GM19238 (cell line): ENCODE measurements at regions not wholly inside any gene's neighbourhood (a gene's known extent, or its start where the extent isn't known, plus 50 kb on each side); places are given as distances from the start of the nearest gene placed in this dataset.
"Not testable (repeated sequence)": the region's sequence is repeated elsewhere in the genome, so short reads cannot be mapped to it uniquely, and the experiment has no call there.

Experiments used
- DNase-seq: peaks from one replicate; pipeline ENCODE4 v3.0.0; 2011; ENCODE audit warnings: low spot score; ENCODE audit not compliant: insufficient read length

DNA sequence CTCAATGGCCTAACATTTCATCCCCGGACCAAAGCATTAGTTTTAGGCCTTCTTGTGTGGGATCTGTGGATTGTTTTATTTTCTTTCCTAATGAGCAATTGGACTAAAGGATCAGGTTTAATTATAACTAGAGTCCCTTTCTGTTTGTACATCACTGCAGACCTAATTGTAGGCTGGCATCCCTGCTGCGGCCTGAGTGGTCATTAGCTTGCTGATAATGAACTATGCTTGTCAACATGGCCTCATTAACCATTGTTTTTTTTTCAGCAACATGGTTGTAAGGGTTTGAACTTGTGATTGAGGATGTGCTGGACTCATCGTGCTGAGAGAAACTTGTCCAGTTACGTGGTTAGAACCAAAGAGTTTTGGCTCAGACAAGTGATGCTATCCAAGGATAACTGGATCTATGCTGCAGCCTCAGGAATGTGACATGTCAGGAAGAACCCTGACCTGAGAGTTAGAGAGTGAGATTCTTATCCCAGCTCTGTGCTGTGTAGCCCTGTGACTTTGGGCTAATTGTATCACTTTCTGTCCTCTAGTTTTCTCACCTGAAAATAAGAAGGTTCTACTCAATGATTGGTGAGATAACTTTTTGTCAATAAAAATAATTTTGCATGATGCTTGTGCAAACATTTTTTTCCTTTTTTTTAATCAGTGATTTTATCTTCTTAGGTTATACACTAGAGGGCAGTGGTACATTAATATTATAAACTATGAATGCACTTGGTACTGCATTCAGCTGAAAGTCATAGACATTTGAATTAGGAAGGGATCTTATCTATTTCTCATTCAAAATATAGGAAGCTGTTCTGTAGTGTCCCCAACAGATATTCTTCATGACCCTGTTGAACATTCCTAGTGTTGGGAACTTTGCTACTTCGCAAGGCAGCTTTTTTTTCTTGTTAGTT lies 140.9 kb downstream of the RNF144B start:
- no peak for DNase-seq

GRCh38 chr6:18530201-18530600 lies 143.1 kb downstream of the RNF144B start:
- DNase-seq, result no peak

DNA sequence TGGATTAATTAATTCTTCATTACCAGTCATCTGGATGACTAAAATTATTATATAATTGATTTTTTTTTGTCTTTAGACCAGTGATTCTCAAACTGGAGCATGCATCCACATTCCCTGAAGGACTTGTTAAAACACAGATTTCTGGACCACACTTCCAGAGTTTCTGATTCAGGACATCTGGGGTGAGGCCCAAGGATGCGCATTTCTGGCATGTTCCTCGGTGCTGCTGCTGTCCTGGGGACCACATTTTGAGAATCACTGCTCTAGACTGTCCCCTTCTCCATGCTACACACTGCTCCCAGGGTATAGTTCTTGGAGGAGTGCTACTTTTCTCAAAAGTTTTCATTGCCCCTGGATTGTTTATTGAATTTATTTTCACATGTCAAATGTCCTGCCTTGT lies 145.0 kb downstream of the RNF144B start:
- no peak for DNase-seq

- no peak for DNase-seq
Observed at GRCh38 chr6:18533793-18534192, 146.6 kb downstream of the RNF144B start.

DNA sequence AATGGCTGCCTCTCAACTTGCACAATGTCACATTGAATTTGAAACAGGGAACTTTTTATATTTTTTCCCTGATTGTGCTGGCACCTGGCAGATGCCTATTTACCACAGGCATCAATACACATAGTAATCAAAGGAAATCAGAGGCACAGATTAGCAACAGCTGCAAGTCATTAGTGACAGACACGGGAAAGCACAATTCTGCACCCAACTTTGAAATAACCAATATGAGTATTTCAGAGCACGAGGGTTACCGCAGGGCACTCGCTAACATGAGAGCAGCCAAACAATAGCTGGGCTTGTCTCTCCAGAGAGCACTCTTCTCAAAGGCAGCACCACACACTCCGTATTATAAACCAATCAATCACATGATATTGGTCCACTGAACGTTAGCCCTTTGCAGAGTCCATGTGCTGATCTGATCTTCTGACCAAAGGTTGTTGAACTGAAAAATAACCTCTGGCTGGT lies 149.5 kb downstream of the RNF144B start:
- no peak for DNase-seq

GRCh38 chr6:18538315-18538714 lies 151.2 kb downstream of the RNF144B start:
- no peak for DNase-seq

DNA sequence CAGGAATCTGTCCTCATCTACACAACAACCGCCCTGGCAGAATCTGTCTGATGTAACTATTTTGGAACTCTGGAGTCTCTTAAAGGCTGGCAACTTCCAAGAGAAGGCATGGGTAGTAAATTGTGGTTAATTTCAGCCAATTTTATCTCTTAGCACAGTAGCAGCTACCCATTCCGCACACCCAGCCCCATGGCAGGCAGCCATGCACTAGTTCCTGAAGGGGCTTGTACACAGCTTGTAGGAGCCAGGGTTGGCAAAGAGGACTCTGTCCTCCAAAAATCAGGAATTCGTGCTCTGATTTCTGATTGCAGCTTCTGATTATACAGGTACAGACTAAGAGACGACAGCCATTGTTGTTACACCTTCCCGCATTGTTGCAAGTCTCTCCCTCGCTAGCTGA lies 155.9 kb downstream of the RNF144B start:
- DNase-seq, result no peak

- not testable (repeated sequence) for DNase-seq
Observed at GRCh38 chr6:18545142-18545541, 158.0 kb downstream of the RNF144B start.

- DNase-seq, result no peak
Observed at GRCh38 chr6:18545726-18546125, 158.6 kb downstream of the RNF144B start.

- no peak for DNase-seq
Observed at GRCh38 chr6:18550119-18550518, 163.0 kb downstream of the RNF144B start.

DNA sequence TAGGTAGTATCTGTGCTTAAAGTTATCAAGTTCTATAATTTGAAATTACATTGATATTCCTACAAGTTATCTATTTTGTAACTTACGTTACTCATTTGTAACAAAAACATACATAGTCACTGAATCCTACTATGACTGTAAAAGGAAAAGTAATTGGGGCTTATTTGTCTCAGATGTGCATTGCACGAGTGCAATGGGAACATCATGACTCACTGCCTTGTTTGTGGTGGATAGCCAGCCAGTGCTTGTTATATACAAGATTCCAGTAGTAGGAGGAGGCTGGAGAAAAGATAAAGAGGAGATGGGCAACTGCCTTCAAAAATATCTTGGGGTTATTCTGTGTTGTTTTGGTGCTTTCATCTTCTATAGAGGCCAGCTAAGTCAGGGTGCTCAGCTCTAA lies 164.1 kb downstream of the RNF144B start:
- no peak for DNase-seq

- DNase-seq, result no peak
Observed at GRCh38 chr6:18555750-18556149, 168.6 kb downstream of the RNF144B start.

GRCh38 chr6:18561037-18561750 lies 174.0 kb downstream of the RNF144B start:
- no peak for DNase-seq

- DNase-seq, result no peak
Observed at GRCh38 chr6:18562726-18563125, 175.6 kb downstream of the RNF144B start.

DNA sequence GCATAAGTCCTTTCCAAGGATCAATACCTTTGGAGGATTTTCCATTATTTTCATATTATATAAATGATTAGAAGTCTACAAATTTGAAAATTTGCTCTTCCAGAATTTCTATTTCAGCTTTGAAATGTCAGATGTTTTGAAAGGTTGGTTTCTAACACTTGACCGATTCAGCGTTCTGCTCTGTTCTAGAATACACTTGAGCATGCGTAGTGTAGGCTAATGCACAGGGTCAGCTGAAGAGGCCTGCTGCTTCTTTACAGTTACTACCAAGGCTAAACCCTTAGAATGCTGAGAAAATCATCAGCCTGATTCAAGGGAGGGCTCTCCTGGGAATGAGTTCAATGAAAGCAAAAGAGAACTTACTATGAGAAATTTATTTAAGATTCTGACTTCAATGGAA lies 177.6 kb downstream of the RNF144B start:
- no peak for DNase-seq

- DNase-seq, result no peak
Observed at GRCh38 chr6:18565231-18565630, 178.1 kb downstream of the RNF144B start.

- DNase-seq, result no peak
Observed at GRCh38 chr6:18567380-18567779, 180.2 kb downstream of the RNF144B start.

DNA sequence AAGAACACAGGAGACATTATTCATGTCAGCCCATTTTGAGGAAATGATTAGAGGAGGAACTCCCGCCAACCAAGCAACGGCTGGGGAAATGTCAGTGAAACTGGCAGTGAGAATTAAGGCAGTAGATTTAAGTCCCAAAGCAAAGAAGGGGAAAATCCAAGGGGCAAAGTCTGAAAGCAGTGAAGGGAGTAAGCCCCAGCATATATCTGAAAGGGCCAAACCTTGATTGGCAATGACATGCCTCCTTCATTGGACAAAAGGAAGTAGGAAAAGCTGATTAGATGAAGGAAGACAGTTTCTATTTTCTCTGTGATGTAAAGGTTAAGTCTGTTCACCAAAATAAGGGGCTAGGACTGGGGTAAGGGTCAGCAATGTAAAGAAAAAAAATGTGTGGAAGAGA lies 190.3 kb downstream of the RNF144B start:
- DNase-seq, result no peak

DNA sequence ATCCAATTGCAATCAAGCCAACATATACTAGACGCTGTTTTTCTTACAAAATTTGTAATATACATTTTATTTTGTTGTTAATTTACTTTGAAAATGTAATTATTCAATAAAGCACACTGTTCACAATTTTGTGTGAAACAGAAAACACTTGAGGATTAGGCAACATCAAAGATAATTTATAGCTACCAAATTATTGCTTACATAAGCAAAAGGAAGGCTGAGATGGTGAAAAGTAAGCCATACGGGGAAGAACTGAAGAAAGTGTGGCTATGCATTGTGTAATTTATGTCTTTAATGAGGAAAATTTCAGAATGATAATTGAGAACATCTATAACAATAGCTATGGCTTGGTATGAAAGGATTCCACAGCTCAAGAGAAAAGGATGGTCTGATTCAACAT lies 192.0 kb downstream of the RNF144B start:
- no peak for DNase-seq

DNA sequence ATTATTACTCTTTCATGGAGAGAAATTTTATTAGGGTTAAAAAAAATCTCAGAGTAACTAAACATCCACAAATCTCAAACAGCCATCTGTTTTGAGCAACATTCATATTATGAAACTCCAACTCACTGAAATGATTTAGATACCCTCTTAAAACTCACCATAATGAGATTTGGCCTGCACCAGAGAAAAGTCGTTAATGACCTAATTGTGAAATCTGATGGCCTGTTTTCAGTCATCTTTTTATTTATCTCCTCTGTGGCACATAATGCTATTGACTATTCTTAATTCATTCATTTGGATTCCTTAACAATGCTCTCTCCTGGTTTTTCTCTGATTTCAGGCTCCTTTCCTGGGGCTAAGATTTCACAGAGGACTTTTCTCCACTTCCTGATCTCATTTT lies 192.7 kb downstream of the RNF144B start:
- no peak for DNase-seq

- DNase-seq, result no peak
Observed at GRCh38 chr6:18584372-18584771, 197.2 kb downstream of the RNF144B start.

DNA sequence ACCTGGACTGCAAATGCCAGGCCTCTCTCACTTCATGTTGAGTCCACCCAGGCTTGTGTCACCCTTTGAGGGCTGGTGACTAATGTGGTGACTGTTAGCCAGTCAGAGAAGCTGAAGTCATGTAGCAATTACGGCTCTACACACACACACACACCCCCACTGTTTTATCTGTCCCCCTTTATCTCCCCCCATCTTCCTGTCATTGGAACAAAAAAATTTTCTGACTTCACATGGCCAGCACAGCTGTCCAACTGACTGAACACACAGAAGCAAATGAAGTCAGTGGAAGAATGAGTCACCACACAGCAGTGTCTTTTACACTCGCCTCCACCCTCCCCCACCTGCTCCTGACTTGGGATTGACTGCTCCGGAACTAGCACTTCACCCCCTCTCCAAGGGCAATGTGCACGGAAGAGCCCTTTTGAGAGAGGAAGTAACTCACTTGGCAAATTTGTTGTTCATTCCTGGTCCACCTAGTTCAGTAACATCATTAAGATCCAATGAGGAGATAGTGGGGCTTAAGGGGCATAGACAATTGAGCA lies 198.0 kb downstream of the RNF144B start:
- DNase-seq, result no peak
